Left ventricle myocardium inferior (tissue), 1 donor: ENCODE measurements at regions not wholly inside any gene's neighbourhood (a gene's known extent, or its start where the extent isn't known, plus 50 kb on each side); places are given as distances from the start of the nearest gene placed in this dataset.
"Not testable (repeated sequence)": the region's sequence is repeated elsewhere in the genome, so short reads cannot be mapped to it uniquely, and the experiment has no call there.

Experiments used
- DNase-seq: peaks from one replicate; pipeline ENCODE4 v3.0.0-alpha.2; 2020
- H3K27ac ChIP-seq: fragments of 200-600 bp; replicated peaks from 2 replicates; pipeline ENCODE4 v1.8.0; 2021
- H3K27me3 ChIP-seq: fragments of 200-600 bp; 2 replicates; pipeline ENCODE4 v1.8.0; 2021; ENCODE audit warnings: low read depth
- H3K36me3 ChIP-seq: fragments of 200-600 bp; 2 replicates; pipeline ENCODE4 v1.8.0; 2021
- H3K4me1 ChIP-seq: fragments of 200-600 bp; 2 replicates; pipeline ENCODE4 v1.8.0; 2021
- H3K4me3 ChIP-seq: fragments of 200-600 bp; 2 replicates; pipeline ENCODE4 v1.8.0; 2021; ENCODE audit warnings: mild to moderate bottlenecking, moderate library complexity
- H3K9me3 ChIP-seq: fragments of 200-600 bp; replicated peaks from 2 replicates; pipeline ENCODE4 v1.8.0; 2021
- intact Hi-C: fragments of 100-400 bp; cut with micrococcal nuclease; formaldehyde crosslinking; loops from one replicate; pipeline ENCODE4 v1.11.0; 2022
- TF ChIP-seq, protein P1 (sequence below): fragments of 200-600 bp; IDR thresholded peaks from 2 replicates; pipeline ENCODE4 v1.8.0; 2021; ENCODE audit warnings: antibody characterized with exemption, mild to moderate bottlenecking, borderline replicate concordance
- donor health status: DM: no; HTN: yes; CAD: no; lungs with severe emphysema.

DNA sequence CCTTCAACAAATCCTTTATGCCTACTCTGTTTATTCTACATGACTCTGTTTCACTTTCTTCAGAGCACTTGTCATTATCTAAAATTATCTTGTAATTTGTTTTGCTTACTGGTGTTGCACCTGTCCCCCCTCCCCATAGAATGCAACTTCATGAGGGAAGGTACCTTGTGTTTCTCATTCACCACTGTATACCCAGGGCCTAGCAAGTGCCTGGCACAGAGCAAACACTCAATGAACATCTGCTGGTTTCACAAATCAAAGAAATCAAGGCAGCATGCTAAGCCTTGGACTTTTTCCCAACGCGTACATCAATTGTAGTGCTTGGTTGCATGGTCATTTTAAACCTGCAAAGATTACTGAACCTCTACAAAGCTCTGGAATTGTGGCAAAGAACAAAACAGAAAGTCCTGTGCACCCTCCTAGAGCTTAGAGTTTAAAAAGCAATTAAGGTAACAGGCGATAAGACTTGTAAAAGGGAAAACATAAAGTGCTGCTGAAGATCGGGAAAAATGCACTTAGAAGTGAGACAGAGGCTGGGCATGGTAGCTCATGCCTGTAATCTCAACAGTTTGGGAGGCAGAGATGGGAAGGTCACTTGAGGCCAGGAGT, 479.1 kb downstream of the MED13L start:
- Histone ChIP-seq H3K27ac (no peak overlapping the region), H3K9me3 (no peaks in the 10 kb centered on the region), H3K4me1 (no peaks in the 10 kb centered on the region), H3K27me3 (no peaks in the 10 kb centered on the region), H3K4me3 (no peak overlapping the region), H3K36me3 (no peaks in the 10 kb centered on the region)
- intact Hi-C loops = no loop called here
- no peak for DNase-seq
- TF ChIP-seq, protein P1, sequence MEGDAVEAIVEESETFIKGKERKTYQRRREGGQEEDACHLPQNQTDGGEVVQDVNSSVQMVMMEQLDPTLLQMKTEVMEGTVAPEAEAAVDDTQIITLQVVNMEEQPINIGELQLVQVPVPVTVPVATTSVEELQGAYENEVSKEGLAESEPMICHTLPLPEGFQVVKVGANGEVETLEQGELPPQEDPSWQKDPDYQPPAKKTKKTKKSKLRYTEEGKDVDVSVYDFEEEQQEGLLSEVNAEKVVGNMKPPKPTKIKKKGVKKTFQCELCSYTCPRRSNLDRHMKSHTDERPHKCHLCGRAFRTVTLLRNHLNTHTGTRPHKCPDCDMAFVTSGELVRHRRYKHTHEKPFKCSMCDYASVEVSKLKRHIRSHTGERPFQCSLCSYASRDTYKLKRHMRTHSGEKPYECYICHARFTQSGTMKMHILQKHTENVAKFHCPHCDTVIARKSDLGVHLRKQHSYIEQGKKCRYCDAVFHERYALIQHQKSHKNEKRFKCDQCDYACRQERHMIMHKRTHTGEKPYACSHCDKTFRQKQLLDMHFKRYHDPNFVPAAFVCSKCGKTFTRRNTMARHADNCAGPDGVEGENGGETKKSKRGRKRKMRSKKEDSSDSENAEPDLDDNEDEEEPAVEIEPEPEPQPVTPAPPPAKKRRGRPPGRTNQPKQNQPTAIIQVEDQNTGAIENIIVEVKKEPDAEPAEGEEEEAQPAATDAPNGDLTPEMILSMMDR = no peak

DNA sequence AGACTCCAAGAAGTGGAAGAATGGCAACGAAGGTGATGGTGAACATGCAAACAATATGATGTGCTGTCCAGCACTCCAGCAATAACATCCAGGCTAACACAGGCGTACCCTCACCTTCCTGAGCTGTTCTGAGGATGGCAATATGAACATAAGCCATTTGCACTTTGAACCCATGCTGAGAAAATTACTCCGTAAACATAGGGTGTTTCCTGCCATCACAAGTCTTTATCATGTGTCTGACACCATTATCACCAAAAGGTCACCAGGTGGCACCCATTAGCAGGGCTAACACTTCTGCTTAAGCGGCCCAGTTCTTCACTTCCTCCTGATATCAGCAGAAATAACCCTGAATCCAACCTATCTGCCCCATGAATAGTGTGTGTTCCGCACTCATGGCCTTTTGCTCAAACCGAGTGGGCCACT, 482.8 kb downstream of the MED13L start:
- DNase-seq = no peak
- H3K27ac ChIP-seq = no peak overlapping the region
- no peaks in the 10 kb centered on the region for H3K36me3 ChIP-seq
- no peak overlapping the region for H3K4me3 ChIP-seq
- peaks cover 15% of the 10 kb centered on the region for H3K4me1 ChIP-seq
- H3K9me3 ChIP-seq = no peaks in the 10 kb centered on the region
- TF ChIP-seq, protein P1 = no peak
- intact Hi-C loops = no loop called here
- H3K27me3 ChIP-seq = no peaks in the 10 kb centered on the region

DNA sequence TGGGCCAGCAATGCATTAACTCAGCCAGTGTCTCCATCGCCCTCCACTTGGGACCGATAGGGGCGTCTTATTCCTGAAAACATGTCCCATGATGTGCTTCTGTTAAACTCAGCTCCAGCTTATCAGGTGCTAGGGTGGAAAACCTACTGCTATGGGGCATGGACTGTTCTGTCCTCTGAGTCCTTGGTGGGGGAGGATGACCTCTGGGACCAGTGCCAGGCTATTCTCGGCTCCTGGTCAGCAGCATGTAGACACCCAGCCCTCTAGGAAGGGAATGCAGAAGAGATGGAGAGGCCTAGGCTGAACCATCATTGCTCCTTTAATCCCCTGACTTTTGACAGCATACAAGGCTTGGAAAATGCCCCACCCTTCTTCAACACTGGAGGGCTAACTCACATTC, 486.2 kb downstream of the MED13L start:
- peak; percentile 74 for DNase-seq
- H3K27ac ChIP-seq = peak overlapping the region; percentile 79
- TF ChIP-seq, protein P1 = peak; percentile 27
- no peaks in the 10 kb centered on the region for H3K36me3 ChIP-seq
- no peaks in the 10 kb centered on the region for H3K9me3 ChIP-seq
- no peak overlapping the region for H3K4me3 ChIP-seq
- no peaks in the 10 kb centered on the region for H3K27me3 ChIP-seq
- intact Hi-C loops = no loop called here
- peaks cover 15% of the 10 kb centered on the region for H3K4me1 ChIP-seq

DNA sequence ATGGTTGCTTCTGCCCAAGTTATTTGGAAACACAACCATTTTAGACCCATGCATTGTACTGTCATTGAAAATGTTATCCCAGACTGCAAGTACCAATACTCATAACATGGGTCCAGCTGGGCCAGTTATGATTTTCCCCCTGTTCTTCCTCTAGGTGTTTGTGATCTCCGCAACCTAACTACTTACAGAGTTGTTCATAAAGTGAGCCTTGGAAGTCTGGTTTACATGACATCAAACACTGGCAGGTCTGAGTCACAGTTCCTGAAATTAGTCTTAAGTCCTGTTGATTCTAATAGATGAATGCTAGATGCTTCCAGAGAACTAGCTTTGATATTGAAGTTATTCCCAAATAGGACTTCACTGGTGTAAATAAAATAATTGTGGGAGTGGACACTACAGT, 487.0 kb downstream of the MED13L start:
- H3K27ac ChIP-seq = peak overlapping the region; percentile 79
- no peaks in the 10 kb centered on the region for H3K36me3 ChIP-seq
- no peak for DNase-seq
- H3K27me3 ChIP-seq = no peaks in the 10 kb centered on the region
- intact Hi-C loops = no loop called here
- H3K9me3 ChIP-seq = no peaks in the 10 kb centered on the region
- TF ChIP-seq, protein P1 = no peak
- H3K4me3 ChIP-seq = no peak overlapping the region
- peaks cover 15% of the 10 kb centered on the region for H3K4me1 ChIP-seq

DNA sequence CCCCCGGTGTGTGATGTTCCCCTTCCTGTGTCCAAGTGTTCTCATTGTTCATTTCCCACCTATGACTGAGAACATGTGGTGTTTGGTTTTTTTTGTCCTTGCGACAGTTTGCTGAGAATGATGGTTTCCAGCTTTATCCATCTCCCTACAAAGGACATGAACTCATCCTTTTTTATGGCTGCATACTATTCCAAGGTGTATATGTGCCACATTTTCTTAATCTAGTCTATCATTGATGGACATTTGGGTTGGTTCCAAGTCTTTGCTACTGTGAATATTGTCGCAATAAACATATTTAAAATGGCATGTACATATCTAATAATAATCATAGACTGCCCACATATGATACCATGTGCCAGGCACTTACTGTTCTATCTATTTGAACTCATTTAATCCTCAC, 491.0 kb downstream of the MED13L start:
- H3K27ac ChIP-seq, H3K4me1 ChIP-seq, DNase-seq, intact Hi-C loops, H3K4me3 ChIP-seq, H3K9me3 ChIP-seq, H3K27me3 ChIP-seq, H3K36me3 ChIP-seq: not testable (repeated sequence)

DNA sequence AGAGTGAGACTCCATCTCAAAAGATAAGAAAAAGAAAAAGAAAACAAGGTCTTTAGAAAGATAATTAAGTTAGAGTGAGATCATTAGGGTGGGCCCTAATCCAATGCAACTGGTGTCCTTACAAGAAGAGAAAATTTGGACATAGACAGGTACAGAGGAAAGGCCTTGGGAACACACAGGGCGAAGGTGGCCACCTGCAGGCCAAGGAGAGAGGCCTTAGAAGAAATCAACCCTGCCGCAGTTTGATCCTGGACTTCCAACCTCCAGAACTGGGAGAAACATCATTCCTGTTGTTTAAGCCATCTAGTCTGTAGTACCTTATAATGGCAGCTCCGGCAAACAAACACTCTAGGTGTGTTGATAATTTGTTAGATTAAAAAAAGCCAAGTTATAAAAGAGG, 491.9 kb downstream of the MED13L start:
- intact Hi-C loops = no loop called here
- TF ChIP-seq, protein P1 = no peak
- Histone ChIP-seq H3K9me3 (peaks cover 8% of the 10 kb centered on the region), H3K36me3 (no peaks in the 10 kb centered on the region), H3K4me3 (no peak overlapping the region), H3K4me1 (peaks cover 1% of the 10 kb centered on the region), H3K27me3 (no peaks in the 10 kb centered on the region), H3K27ac (no peak overlapping the region)
- no peak for DNase-seq
